Gastrocnemius medialis (tissue), 4 donors: ENCODE measurements at regions not wholly inside any gene's neighbourhood (a gene's known extent, or its start where the extent isn't known, plus 50 kb on each side); places are given as distances from the start of the nearest gene placed in this dataset.

ENCODE experiments used
- CTCF ChIP-seq, 5 experiments: fragments of 450-650 bp in 3 of 5; fragments of 200-600 bp in 2 of 5; sonication (generic) in 2 of 5; IDR thresholded peaks in 4 of 5; conservative IDR thresholded peaks in 1 of 5; 1 replicate in 4 of 5; 2 replicates in 1 of 5; pipeline ENCODE4 v1.5.1; 2016 to 2019; ENCODE audit warnings: antibody characterized with exemption in 5 of 5, mild to moderate bottlenecking in 3 of 5, moderate library complexity in 3 of 5
- POLR2A ChIP-seq, 2 donors: fragments of 450-650 bp; IDR thresholded peaks; one replicate each; pipeline ENCODE4 v1.6.1; 2017; ENCODE audit warnings: antibody characterized with exemption in 2 of 2, mild to moderate bottlenecking in 2 of 2, moderate library complexity in 2 of 2

- TF ChIP-seq CTCF (IDR thresholded peaks at IDR 0.05 in 4 of 5, conservative IDR thresholded peaks at IDR 0.05 in 1 of 5) (no peak), POLR2A (IDR thresholded peaks at IDR 0.05) (no peak)
These were observed 70.7 kb upstream of the CAMK1G start for GRCh38 chr1:209512821-209513220.
